ACHN (cell line): ENCODE measurements at regions not wholly inside any gene's neighbourhood (a gene's known extent, or its start where the extent isn't known, plus 50 kb on each side); places are given as distances from the start of the nearest gene placed in this dataset.

ENCODE experiments used
- DNase-seq: peaks from one replicate; pipeline ENCODE4 v3.0.0-alpha.2; 2015
- in situ Hi-C: cut with HindIII; loops from 2 replicates; pipeline ENCODE4 v1.10.0; 2017; ENCODE audit warnings: low sequenced_read_pairs, low pct_ligation_motif_present, low pct_unique_long_range_greater_than_20kb

DNA sequence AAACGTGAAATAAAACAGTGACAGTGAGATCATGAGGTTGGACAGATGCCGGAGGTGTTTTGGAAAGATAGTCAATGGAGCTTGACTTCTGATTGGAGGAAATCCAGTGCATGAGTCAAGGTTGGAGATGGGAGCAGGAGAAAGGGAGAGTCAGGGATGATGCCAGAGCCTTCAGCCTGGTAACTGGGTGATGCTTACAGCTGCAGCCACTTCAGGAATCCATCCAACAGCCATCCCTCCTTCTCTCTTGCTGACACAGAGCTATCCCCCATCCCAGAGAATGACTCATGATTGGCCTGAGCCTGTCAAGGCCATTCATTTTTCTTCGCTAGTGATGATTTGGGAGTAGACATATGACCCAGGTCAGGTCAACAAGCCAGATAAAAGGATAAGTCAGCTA, 112.8 kb downstream of the SAMD5 start:
- no peak for DNase-seq
- in situ Hi-C loops: no loop called here

DNA sequence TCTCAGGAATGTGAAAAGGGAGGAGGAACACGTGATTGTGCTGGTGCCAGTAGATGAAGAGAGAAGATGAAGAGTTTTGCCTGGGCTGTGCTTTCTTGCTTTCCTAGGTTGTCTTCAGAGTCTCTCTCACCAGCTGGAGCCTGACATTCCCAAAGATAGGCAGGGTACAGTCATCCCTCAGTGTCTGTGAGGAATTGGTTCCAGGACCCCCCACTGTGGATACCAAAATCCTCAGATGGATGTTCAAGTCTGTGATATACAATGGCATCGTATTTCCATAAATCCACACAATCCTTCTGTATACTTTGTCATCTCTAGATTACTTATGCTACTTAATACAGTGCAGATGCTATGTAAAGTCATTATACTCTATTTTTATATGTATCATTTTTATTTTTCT, 113.5 kb downstream of the SAMD5 start:
- in situ Hi-C loops: no loop called here
- DNase-seq: no peak

GRCh38 chr6:147624946-147625515, 116.5 kb downstream of the SAMD5 start:
- DNase-seq: no peak
- in situ Hi-C loops: no loop called here

DNA sequence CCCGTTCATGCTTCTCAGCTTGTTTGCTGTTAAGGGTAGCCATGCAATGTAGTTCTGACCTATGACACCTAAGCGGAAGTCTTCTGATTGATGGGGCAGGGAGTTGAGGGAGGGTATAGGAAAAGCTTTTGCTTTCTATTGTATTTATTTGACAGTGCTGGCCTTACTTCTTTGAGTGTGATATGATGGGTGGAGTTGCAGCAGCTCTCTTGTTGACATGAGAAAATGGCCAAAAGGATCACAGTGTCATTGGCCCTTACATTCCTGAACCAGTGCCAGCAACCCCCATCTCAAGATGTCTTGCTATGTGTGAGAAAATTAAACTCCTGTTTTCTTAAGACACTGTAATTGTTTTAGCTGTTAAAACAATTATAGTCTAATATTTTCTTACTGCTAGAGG, 117.5 kb downstream of the SAMD5 start:
- no peak for DNase-seq
- in situ Hi-C loops: no loop called here

- DNase-seq: no peak
- in situ Hi-C loops: no loop called here
These were observed 118.9 kb downstream of the SAMD5 start for GRCh38 chr6:147627411-147627810.

DNA sequence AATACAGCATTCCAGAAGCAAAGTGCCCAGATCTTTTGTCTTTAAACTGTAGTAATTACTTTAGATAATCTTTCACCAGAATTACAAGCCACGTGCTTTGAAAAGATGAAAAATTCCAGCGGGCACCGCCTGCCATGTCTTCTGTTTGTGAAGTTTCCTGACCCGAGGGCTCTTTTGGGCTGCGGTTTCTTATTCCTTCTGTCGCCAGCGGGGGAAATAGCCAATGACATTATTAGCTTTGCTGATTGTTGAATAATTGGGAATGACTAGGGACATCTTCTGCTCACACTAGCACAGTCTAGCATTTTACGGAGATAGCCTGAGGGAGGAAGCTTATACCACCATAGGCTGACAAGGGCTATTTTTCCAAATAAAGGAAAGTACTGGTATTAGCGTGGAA, 124.7 kb downstream of the SAMD5 start:
- in situ Hi-C loops: no loop called here
- DNase-seq: no peak

- DNase-seq: no peak
- in situ Hi-C loops: no loop called here
These were observed 129.2 kb downstream of the SAMD5 start for GRCh38 chr6:147637620-147638195.

GRCh38 chr6:147639279-147639678, 130.8 kb downstream of the SAMD5 start:
- DNase-seq: no peak
- in situ Hi-C loops: no loop called here

DNA sequence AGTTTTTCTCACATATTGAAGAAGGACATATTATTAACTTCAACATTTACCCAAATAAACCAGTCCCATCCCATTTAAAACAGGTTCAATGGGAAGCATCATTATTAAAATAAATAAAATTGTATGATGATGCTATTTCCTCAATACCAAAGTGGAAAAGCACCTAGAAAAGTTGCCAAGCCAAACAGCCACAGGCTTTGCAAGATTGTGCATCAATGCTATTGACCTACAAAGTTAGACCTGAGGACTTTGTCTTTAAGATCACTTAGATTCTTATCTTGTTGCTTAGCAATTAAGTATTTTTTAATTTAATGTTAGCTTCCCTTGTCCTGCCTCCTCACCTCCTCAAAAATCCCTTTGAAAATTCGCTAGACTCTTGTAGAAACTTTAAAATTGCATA, 132.1 kb downstream of the SAMD5 start:
- in situ Hi-C loops: no loop called here
- no peak for DNase-seq

DNA sequence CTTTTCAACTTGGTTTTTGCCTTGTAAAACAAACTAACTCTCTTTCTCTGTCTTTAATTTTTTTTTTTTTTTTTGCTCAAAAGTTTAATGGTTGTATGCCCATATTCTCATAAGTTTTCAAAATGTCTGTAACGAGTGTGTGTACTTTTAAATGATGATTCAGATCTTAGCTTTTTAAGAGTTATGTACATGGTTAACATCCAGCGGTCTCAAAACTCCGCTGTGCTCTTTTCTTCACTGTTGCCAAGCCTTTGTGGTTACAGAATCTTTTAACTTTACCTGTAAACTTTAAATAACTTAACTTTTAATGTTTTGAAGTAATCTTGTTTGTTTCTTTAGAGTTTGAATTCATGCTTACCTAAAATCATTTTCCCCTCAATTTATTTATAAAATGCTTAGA, 133.0 kb downstream of the SAMD5 start:
- no peak for DNase-seq
- in situ Hi-C loops: no loop called here

GRCh38 chr6:147642458-147642857, 134.0 kb downstream of the SAMD5 start:
- in situ Hi-C loops: no loop called here
- DNase-seq: no peak

DNA sequence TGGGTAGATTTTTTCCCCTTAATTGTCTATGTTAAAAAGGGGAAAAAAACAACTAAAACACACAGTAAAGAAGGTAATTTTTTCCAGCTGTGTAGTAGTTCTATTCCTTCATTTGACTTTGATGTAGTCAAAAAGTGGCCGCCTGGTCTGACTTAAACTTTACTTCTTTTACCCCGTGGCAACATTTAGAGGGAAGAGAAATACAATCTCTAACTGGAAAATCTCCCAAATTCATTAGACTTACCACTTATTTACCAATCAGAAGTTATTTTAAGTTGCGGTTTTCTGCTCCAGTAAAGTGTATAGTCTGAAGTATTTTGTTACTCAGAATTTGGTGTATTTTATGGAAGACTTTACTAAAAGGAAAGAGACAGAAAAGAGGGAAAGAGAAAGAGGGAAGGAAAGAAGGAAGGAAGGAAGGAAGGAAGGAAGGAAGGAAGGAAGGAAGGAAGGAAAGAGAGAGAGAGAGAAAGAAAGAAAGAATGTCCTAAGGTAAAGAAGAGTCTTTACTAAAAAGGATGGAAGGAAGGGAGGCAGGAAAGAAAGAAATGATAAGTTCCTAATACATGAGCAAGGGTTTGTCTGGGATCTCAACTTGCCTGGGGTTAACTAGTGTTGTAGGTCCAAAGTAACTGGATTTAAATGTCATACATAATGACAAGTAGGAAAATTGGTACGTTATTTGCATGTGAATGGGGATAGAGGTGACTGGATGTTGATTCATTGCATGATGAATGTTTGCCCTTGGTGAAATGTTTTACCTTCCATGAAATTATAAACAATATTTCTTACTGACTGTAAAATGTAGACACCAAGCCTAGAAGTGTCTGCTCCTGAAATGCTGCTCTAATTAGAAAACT, 135.1 kb downstream of the SAMD5 start:
- no peak for DNase-seq
- in situ Hi-C loops: no loop called here

GRCh38 chr6:147648916-147649315, 140.4 kb downstream of the SAMD5 start:
- DNase-seq: no peak
- in situ Hi-C loops: no loop called here

GRCh38 chr6:147651249-147652063, 143.0 kb downstream of the SAMD5 start:
- in situ Hi-C loops: no loop called here
- no peak for DNase-seq

DNA sequence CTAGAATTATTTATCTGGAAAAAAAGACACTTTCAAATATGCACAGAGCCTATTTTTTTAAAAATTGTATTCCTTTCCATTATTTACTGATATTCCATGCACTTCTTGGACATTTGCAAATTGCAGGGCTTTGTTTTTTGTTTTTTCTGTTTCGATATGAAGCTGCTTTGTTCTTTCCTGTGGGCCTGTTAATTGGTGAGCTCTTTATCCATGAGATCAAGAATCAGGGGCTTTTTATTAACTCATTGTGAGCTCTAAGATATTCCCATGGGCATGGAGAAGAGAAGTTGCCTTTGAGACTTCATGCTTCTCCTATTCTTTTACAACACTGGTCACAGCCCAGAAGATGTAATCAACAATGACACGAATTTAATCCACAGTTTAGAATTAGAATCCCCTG, 145.1 kb downstream of the SAMD5 start:
- in situ Hi-C loops: no loop called here
- no peak for DNase-seq

DNA sequence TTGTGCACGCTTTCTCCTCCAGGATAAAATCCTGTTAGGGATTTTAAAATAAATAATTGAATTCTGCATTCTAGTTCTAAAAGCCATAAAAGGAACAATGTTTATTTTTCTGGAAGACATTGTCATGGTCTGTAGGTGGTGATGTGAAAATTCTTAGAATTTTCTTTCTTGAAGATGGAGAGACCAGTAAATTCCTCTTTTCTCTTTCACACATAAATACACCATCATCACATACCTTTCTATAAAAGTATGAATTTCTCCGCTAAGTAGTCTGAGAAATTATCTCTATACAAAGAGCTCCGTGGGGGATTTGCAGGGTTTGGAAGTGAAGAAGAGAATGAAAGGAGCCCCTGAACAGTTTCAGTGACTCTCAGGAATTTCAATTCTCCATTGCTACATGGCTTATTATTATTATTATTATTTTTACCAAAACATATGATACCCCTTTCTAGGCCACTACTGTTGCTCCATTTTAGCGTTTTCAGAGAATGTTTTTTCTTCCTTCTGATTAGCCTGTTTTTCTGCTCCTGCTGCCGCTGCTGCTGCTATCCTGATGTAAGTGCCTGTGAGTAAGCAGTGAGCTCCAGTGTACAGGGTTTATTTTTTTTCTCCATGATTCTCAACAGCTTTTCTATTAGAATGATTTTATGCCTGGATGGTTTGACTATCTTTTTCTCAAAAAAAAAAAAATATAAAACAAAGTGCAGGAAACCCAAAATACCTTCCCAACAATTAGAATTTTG, 145.8 kb downstream of the SAMD5 start:
- no peak for DNase-seq
- in situ Hi-C loops: no loop called here

DNA sequence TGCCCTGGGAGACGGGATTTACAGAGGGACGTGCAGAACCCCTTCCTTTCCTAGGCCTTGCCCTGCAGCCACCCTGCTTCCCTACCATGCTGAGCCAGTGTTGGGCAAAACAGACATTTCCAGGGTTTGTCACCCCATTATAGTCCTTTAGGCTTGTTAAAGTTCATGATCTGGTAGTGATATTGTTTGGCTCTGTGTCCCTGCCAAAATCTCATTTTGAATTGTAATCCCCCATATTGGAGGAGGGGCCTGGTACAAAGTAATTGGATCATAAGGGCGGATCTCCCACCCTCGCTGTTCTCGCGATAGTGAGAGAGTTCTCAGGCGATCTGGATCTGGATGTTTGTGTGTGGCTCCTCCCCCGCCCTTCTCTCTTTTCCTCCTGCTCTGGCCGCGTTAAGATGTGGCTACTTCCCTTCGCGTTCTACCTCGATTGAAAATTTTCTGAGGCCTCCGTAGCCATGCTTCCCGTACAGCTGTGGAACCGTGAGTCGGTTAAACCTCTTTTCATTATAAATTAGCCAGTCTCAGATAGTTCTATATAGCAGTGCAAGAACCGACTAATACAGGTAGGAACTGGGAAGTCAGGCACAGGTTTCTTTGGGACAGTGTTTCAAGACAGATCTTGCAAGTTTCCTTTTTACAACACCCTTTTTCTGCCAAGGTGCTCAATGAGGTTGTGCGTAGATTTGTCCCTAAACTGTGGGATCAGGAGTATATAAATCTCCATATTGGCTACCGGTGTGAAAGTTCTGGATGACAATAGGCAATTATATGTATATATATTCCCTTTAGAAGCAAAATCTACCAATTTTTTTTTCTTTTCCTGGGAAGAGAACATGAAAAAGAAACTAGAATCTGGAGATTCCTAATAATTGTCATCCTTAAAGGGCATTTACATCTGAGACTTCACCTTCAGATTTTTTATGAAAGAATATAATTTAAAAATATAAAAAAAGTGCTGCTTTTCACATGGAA, 152.1 kb downstream of the SAMD5 start:
- in situ Hi-C loops: no loop called here
- DNase-seq: no peak

DNA sequence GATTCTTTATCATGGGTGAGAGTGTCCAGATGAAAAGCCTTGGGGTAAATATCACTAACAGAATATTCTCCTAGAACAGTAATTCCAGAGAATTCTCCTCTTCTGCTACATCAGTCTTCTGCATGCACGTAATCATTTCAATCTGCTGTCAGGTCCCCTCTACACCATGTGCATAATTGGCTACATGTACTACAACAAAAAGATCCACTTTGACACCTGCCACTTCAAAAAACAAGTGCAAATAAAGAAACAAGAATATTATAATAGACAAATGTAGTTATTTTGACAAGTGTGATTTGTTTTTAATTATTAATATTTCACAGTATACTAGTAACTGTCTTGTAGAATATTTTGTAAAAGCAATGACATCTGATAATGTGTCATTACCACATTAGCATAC, 154.2 kb downstream of the SAMD5 start:
- no peak for DNase-seq
- in situ Hi-C loops: no loop called here
